Transverse colon (tissue), 4 donors: ENCODE measurements at regions not wholly inside any gene's neighbourhood (a gene's known extent, or its start where the extent isn't known, plus 50 kb on each side); places are given as distances from the start of the nearest gene placed in this dataset.

Experiments used
- DNase-seq: peaks from one replicate; pipeline ENCODE4 v3.0.0-alpha.2; 2019
- H3K27ac ChIP-seq, 4 donors: fragments of 200-600 bp; sonication (generic); 2 replicates each; pipeline ENCODE4 v1.5.1; 2016 to 2018; ENCODE audit warnings: inconsistent platforms in 4 of 4
- H3K27me3 ChIP-seq: fragments of 200-600 bp; sonication (generic); 2 replicates; pipeline ENCODE4 v1.5.1; 2017; ENCODE audit warnings: inconsistent platforms
- H3K36me3 ChIP-seq, 4 donors: fragments of 200-600 bp; sonication (generic); 2 replicates each; pipeline ENCODE4 v1.5.1; 2017 to 2019; ENCODE audit warnings: inconsistent platforms in 4 of 4
- H3K4me1 ChIP-seq, 4 donors: fragments of 200-600 bp; sonication (generic); 2 replicates each; pipeline ENCODE4 v1.5.1; 2017 to 2020; ENCODE audit warnings: inconsistent platforms in 4 of 4
- H3K4me3 ChIP-seq, 4 donors: fragments of 200-600 bp; sonication (generic); 1 replicate in 1 of 4; 2 replicates in 3 of 4; pipeline versions ENCODE4 v1.5.1 to v1.6.1; 2017 to 2019; ENCODE audit warnings: inconsistent platforms in 4 of 4
- H3K9me3 ChIP-seq, 2 donors: fragments of 200-600 bp; sonication (generic); 2 replicates each; pipeline ENCODE4 v1.5.1; 2017 to 2019; ENCODE audit warnings: inconsistent platforms in 2 of 2
- EP300 ChIP-seq: sonication (generic); formaldehyde crosslinking; IDR thresholded peaks from one replicate; pipeline ENCODE4 v1.6.1; 2017; ENCODE audit warnings: antibody characterized with exemption, low read depth
- POLR2A ChIP-seq: fragments of 450-650 bp; IDR thresholded peaks from one replicate; pipeline ENCODE4 v1.6.1; 2016; ENCODE audit warnings: antibody characterized with exemption, mild to moderate bottlenecking, moderate library complexity
- POLR2AphosphoS5 ChIP-seq, 3 donors: sonication (generic); formaldehyde crosslinking; IDR thresholded peaks; one replicate each; pipeline ENCODE4 v1.6.1; 2016; ENCODE audit warnings: antibody characterized with exemption in 3 of 3
- WGBS, 2 donors: methylation state at CpG; one replicate each; pipeline ENCODE4 v1.1.5; 2018; ENCODE audit warnings: low coverage in 1 of 2; 5-methylcytosine and 5-hydroxymethylcytosine counted together
- in situ Hi-C, 4 donors: fragments of 200-750 bp; cut with MboI; loops; one replicate each; pipeline versions ENCODE4 v1.15.0 to v1.15.1; 2017; ENCODE audit warnings: low sequenced_read_pairs in 3 of 4, low pct_ligation_motif_present in 1 of 4, low pct_unique_long_range_greater_than_20kb in 1 of 4
- intact Hi-C: fragments of 100-400 bp; cut with DNase I; formaldehyde crosslinking; loops from one replicate; pipeline ENCODE4 v1.15.1; 2023; ENCODE audit warnings: low total_unique reads
- TF ChIP-seq, protein P1 (sequence below), 5 experiments: fragments of 200-600 bp in 3 of 5; fragments of 450-650 bp in 2 of 5; sonication (generic) in 3 of 5; IDR thresholded peaks; 1 replicate in 2 of 5; 2 replicates in 3 of 5; pipeline ENCODE4 v1.5.1; 2016 to 2017; ENCODE audit warnings: antibody characterized with exemption in 5 of 5, inconsistent platforms in 3 of 5, mild to moderate bottlenecking in 2 of 5, moderate library complexity in 1 of 5

- Histone ChIP-seq H3K9me3 (no peaks in the 10 kb centered on the region), H3K36me3 (no peaks in the 10 kb centered on the region), H3K4me1 (no peaks in the 10 kb centered on the region), H3K4me3 (no peak overlapping the region), H3K27ac (no peak overlapping the region), H3K27me3 (peaks cover 7% of the 10 kb centered on the region)
- intact Hi-C loops = no loop called here
- TF ChIP-seq POLR2A (no peak), EP300 (no peak), POLR2AphosphoS5 (IDR thresholded peaks at IDR 0.05) (no peak)
- TF ChIP-seq, protein P1, sequence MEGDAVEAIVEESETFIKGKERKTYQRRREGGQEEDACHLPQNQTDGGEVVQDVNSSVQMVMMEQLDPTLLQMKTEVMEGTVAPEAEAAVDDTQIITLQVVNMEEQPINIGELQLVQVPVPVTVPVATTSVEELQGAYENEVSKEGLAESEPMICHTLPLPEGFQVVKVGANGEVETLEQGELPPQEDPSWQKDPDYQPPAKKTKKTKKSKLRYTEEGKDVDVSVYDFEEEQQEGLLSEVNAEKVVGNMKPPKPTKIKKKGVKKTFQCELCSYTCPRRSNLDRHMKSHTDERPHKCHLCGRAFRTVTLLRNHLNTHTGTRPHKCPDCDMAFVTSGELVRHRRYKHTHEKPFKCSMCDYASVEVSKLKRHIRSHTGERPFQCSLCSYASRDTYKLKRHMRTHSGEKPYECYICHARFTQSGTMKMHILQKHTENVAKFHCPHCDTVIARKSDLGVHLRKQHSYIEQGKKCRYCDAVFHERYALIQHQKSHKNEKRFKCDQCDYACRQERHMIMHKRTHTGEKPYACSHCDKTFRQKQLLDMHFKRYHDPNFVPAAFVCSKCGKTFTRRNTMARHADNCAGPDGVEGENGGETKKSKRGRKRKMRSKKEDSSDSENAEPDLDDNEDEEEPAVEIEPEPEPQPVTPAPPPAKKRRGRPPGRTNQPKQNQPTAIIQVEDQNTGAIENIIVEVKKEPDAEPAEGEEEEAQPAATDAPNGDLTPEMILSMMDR (IDR thresholded peaks at IDR 0.05) = no peak
- DNase-seq = no peak
- in situ Hi-C loops = no loop called here
- WGBS, 2 donors = 69 to 71% methylated on average over 5 of the region's 5 CpGs
Observed at GRCh38 chr11:22433517-22433916, 95.3 kb downstream of the SLC17A6 start.

DNA sequence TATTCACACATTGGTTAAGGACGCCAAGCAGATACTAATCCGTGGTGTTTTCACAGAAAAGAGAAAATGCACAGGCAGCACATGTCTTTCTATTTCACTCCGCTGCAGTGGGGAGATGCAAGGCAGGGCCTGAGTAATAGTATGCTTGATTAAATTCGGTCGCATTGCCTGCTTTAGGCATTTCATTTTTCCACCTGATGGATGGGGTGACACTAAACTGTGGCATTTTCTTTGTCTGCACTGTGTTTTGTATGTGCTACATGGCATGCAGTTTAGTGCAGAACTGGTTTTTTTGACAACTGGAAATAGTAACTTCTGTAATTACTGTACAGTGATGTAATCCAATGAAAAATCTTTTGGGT, 94.9 kb downstream of the SLC17A6 start:
- Histone ChIP-seq H3K27me3 (peaks cover 7% of the 10 kb centered on the region), H3K36me3 (no peaks in the 10 kb centered on the region), H3K4me1 (no peaks in the 10 kb centered on the region), H3K27ac (no peak overlapping the region), H3K9me3 (no peaks in the 10 kb centered on the region), H3K4me3 (peak overlapping the region in 1 of 4 donors; percentile 21)
- in situ Hi-C loops = no loop called here
- DNase-seq = no peak
- no peak for TF ChIP-seq POLR2AphosphoS5 (IDR thresholded peaks at IDR 0.05)
- intact Hi-C loops = no loop called here
- WGBS, 2 donors = 37 to 44% methylated on average over 4 to 5 of the region's 5 CpGs

GRCh38 chr11:22432291-22433093, 94.3 kb downstream of the SLC17A6 start:
- no peak for TF ChIP-seq EP300
- TF ChIP-seq, protein P1 (IDR thresholded peaks at IDR 0.05) = no peak
- no peak for TF ChIP-seq POLR2AphosphoS5 (IDR thresholded peaks at IDR 0.05)
- TF ChIP-seq POLR2A = no peak
- no peak for DNase-seq
- Histone ChIP-seq H3K4me3 (peak overlapping the region in 1 of 4 donors; percentile 21), H3K9me3 (no peaks in the 10 kb centered on the region), H3K36me3 (no peaks in the 10 kb centered on the region), H3K4me1 (no peaks in the 10 kb centered on the region), H3K27ac (no peak overlapping the region), H3K27me3 (peaks cover 7% of the 10 kb centered on the region)
- in situ Hi-C loops (no loop called here), intact Hi-C loops (no loop called here)
- WGBS, 2 donors = 36 to 65% methylated on average over 8 to 40 of the region's 40 CpGs

DNA sequence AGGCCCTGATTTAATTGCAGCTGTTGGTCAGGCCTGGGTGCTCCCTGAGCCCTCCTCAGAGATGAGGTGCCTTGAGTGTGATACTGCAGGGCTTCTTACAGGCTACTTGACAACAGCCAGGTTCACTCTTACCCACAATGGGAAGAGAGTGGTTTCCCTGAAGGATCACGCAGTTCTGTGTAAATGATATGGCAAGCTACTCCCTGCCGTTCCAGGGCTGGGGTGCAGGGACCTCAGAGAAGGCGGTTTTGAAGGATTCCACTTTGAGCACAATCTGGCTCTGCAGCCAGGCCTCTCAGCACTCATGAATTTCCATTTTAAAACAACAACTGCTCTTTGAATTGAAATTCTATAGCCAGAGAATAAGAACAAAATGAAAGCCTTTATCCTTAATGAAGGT, 92.9 kb downstream of the SLC17A6 start:
- WGBS, 2 donors = 78% methylated on average over 3 of the region's 3 CpGs; no CpG with 5 or more reads in 1 of the 2 donors
- Histone ChIP-seq H3K9me3 (no peaks in the 10 kb centered on the region), H3K36me3 (no peaks in the 10 kb centered on the region), H3K4me3 (no peak overlapping the region), H3K27me3 (peaks cover 7% of the 10 kb centered on the region), H3K4me1 (no peaks in the 10 kb centered on the region), H3K27ac (no peak overlapping the region)
- no peak for TF ChIP-seq EP300
- TF ChIP-seq POLR2AphosphoS5 (IDR thresholded peaks at IDR 0.05) = no peak
- TF ChIP-seq, protein P1 (IDR thresholded peaks at IDR 0.05) = no peak
- TF ChIP-seq POLR2A = no peak
- DNase-seq = no peak
- intact Hi-C loops (no loop called here), in situ Hi-C loops (no loop called here)

GRCh38 chr11:22430639-22431038, 92.5 kb downstream of the SLC17A6 start:
- intact Hi-C loops (no loop called here), in situ Hi-C loops (no loop called here)
- TF ChIP-seq POLR2AphosphoS5 (IDR thresholded peaks at IDR 0.05) = no peak
- TF ChIP-seq, protein P1 (IDR thresholded peaks at IDR 0.05) = no peak
- no peak for TF ChIP-seq POLR2A
- TF ChIP-seq EP300 = no peak
- H3K27ac ChIP-seq = no peak overlapping the region
- H3K36me3 ChIP-seq = no peaks in the 10 kb centered on the region
- no peak overlapping the region for H3K4me3 ChIP-seq
- H3K27me3 ChIP-seq = peaks cover 7% of the 10 kb centered on the region
- H3K4me1 ChIP-seq = no peaks in the 10 kb centered on the region
- no peak for DNase-seq
- WGBS, 2 donors = 93 to 96% methylated on average over 3 of the region's 3 CpGs
- no peaks in the 10 kb centered on the region for H3K9me3 ChIP-seq
